ENCODE measurements at regions not wholly inside any gene's neighbourhood (a gene's known extent, or its start where the extent isn't known, plus 50 kb on each side); places are given as distances from the start of the nearest gene placed in this dataset.
"Not testable (repeated sequence)": the region's sequence is repeated elsewhere in the genome, so short reads cannot be mapped to it uniquely, and the experiment has no call there.

- no peak for DNase-seq (ENCODE audit: low spot score in 2 of 2)
- H3K27ac Mint-ChIP-seq = no peak overlapping the region
- ATAC-seq = no peak
- H3K36me3 Mint-ChIP-seq = no peaks in the 10 kb centered on the region
- no peaks in the 10 kb centered on the region for H3K9me3 Mint-ChIP-seq
These were observed 344.7 kb upstream of the NCAM1 start for GRCh38 chr11:112616327-112617097.

- Mint-ChIP-seq H3K9me3 (no peaks in the 10 kb centered on the region), H3K36me3 (no peaks in the 10 kb centered on the region), H3K27ac (no peak overlapping the region)
- DNase-seq (ENCODE audit: low spot score in 2 of 2) (no peak), ATAC-seq (no peak)
These were observed 344.2 kb upstream of the NCAM1 start for GRCh38 chr11:112617098-112617425.

- no peaks in the 10 kb centered on the region for H3K36me3 Mint-ChIP-seq
- H3K9me3 Mint-ChIP-seq = no peaks in the 10 kb centered on the region
- ATAC-seq (no peak), DNase-seq (ENCODE audit: low spot score in 2 of 2) (no peak)
- H3K27ac Mint-ChIP-seq = no peak overlapping the region
These were observed 343.0 kb upstream of the NCAM1 start for GRCh38 chr11:112617977-112618826.

GRCh38 chr11:112619106-112619505 is 342.1 kb upstream of the NCAM1 start:
- no peak overlapping the region for H3K27ac Mint-ChIP-seq
- no peaks in the 10 kb centered on the region for H3K36me3 Mint-ChIP-seq
- ATAC-seq (no peak), DNase-seq (ENCODE audit: low spot score in 2 of 2) (no peak)
- H3K9me3 Mint-ChIP-seq = no peaks in the 10 kb centered on the region

- H3K27ac Mint-ChIP-seq = no peak overlapping the region
- no peaks in the 10 kb centered on the region for H3K9me3 Mint-ChIP-seq
- H3K36me3 Mint-ChIP-seq = no peaks in the 10 kb centered on the region
- DNase-seq (ENCODE audit: low spot score in 2 of 2) (no peak), ATAC-seq (no peak)
These were observed 340.4 kb upstream of the NCAM1 start for GRCh38 chr11:112620621-112621394.

GRCh38 chr11:112623057-112623456 is 338.2 kb upstream of the NCAM1 start:
- DNase-seq (ENCODE audit: low spot score in 2 of 2) = no peak
- no peak for ATAC-seq
- Mint-ChIP-seq H3K9me3 (no peaks in the 10 kb centered on the region), H3K27ac (no peak overlapping the region), H3K36me3 (no peaks in the 10 kb centered on the region)

GRCh38 chr11:112624431-112624830 is 336.8 kb upstream of the NCAM1 start:
- H3K9me3 Mint-ChIP-seq = no peaks in the 10 kb centered on the region
- no peak for DNase-seq (ENCODE audit: low spot score in 2 of 2)
- ATAC-seq = no peak
- H3K36me3 Mint-ChIP-seq = no peaks in the 10 kb centered on the region
- H3K27ac Mint-ChIP-seq = no peak overlapping the region

GRCh38 chr11:112624971-112625370 is 336.2 kb upstream of the NCAM1 start:
- not testable (repeated sequence) for H3K27ac Mint-ChIP-seq; H3K9me3 Mint-ChIP-seq; ATAC-seq; H3K36me3 Mint-ChIP-seq; DNase-seq (ENCODE audit: low spot score in 2 of 2)

- no peaks in the 10 kb centered on the region for H3K36me3 Mint-ChIP-seq
- no peaks in the 10 kb centered on the region for H3K9me3 Mint-ChIP-seq
- no peak overlapping the region for H3K27ac Mint-ChIP-seq
- DNase-seq (ENCODE audit: low spot score in 2 of 2) (no peak), ATAC-seq (no peak)
These were observed 335.4 kb upstream of the NCAM1 start for GRCh38 chr11:112625814-112626213.

- H3K27ac Mint-ChIP-seq = no peak overlapping the region
- no peak for ATAC-seq
- H3K36me3 Mint-ChIP-seq = no peaks in the 10 kb centered on the region
- DNase-seq (ENCODE audit: low spot score in 2 of 2) = no peak
- no peaks in the 10 kb centered on the region for H3K9me3 Mint-ChIP-seq
These were observed 334.5 kb upstream of the NCAM1 start for GRCh38 chr11:112626731-112627130.

- Mint-ChIP-seq H3K27ac (no peak overlapping the region), H3K9me3 (no peaks in the 10 kb centered on the region), H3K36me3 (no peaks in the 10 kb centered on the region)
- ATAC-seq = peak; percentile 80 to 87
- no peak for DNase-seq (ENCODE audit: low spot score in 2 of 2)
These were observed 333.6 kb upstream of the NCAM1 start for GRCh38 chr11:112627588-112628045.

- no peak for DNase-seq (ENCODE audit: low spot score in 2 of 2)
- Mint-ChIP-seq H3K27ac (no peak overlapping the region), H3K9me3 (no peaks in the 10 kb centered on the region)
These were observed 332.5 kb upstream of the NCAM1 start for GRCh38 chr11:112628676-112629075.

GRCh38 chr11:112630496-112630895 is 330.7 kb upstream of the NCAM1 start:
- Mint-ChIP-seq H3K36me3 (no peaks in the 10 kb centered on the region), H3K9me3 (no peaks in the 10 kb centered on the region), H3K27ac (no peak overlapping the region)
- DNase-seq (ENCODE audit: low spot score in 2 of 2) = no peak
- no peak for ATAC-seq

More at GRCh38 chr11:112628676-112629075, 332.5 kb upstream of the NCAM1 start:
- ATAC-seq = no peak
- H3K36me3 Mint-ChIP-seq = no peaks in the 10 kb centered on the region

- ATAC-seq = no peak
- H3K9me3 Mint-ChIP-seq = no peaks in the 10 kb centered on the region
- H3K27ac Mint-ChIP-seq = no peak overlapping the region
These were observed 329.9 kb upstream of the NCAM1 start for GRCh38 chr11:112631333-112631732.

GRCh38 chr11:112632866-112633505 is 328.2 kb upstream of the NCAM1 start:
- ATAC-seq = no peak
- DNase-seq (ENCODE audit: low spot score in 2 of 2) = no peak
- Mint-ChIP-seq H3K9me3 (no peaks in the 10 kb centered on the region), H3K27ac (no peak overlapping the region), H3K36me3 (no peaks in the 10 kb centered on the region)

More at GRCh38 chr11:112631333-112631732, 329.9 kb upstream of the NCAM1 start:
- no peaks in the 10 kb centered on the region for H3K36me3 Mint-ChIP-seq
- no peak for DNase-seq (ENCODE audit: low spot score in 2 of 2)

GRCh38 chr11:112634551-112634950 is 326.7 kb upstream of the NCAM1 start:
- ATAC-seq (no peak), DNase-seq (ENCODE audit: low spot score in 2 of 2) (no peak)
- H3K9me3 Mint-ChIP-seq = no peaks in the 10 kb centered on the region
- no peak overlapping the region for H3K27ac Mint-ChIP-seq
- H3K36me3 Mint-ChIP-seq = no peaks in the 10 kb centered on the region

Measured in activated naive CD4-positive, alpha-beta T cell treated with anti-CD3 and anti-CD28 coated beads, Interleukin-2, amount 50 U/mL, for 72 hours (primary cell).